ENCODE measurements at regions not wholly inside any gene's neighbourhood (a gene's known extent, or its start where the extent isn't known, plus 50 kb on each side); places are given as distances from the start of the nearest gene placed in this dataset.

- no peak for DNase-seq (ENCODE audit: low spot score)
Observed at GRCh38 chr1:84090447-84091245, 53.4 kb upstream of the PRKACB start.

- no peak for DNase-seq (ENCODE audit: low spot score)
Observed at GRCh38 chr1:84089867-84090266, 54.2 kb upstream of the PRKACB start.

GRCh38 chr1:84089465-84089864, 54.6 kb upstream of the PRKACB start:
- DNase-seq (ENCODE audit: low spot score), result no peak

GRCh38 chr1:84086616-84087015, 57.5 kb upstream of the PRKACB start:
- no peak for DNase-seq (ENCODE audit: low spot score)

- no peak for DNase-seq (ENCODE audit: low spot score)
Observed at GRCh38 chr1:84086189-84086588, 57.9 kb upstream of the PRKACB start.

- DNase-seq (ENCODE audit: low spot score), result no peak
Observed at GRCh38 chr1:84083307-84083706, 60.8 kb upstream of the PRKACB start.

GRCh38 chr1:84078842-84079202, 65.2 kb upstream of the PRKACB start:
- no peak for DNase-seq (ENCODE audit: low spot score)

- DNase-seq (ENCODE audit: low spot score), result peak; percentile 50
Observed at GRCh38 chr1:84078108-84078841, 65.8 kb upstream of the PRKACB start.

GRCh38 chr1:84077476-84078107, 66.5 kb upstream of the PRKACB start:
- peak; percentile 87 for DNase-seq (ENCODE audit: low spot score)

- peak; percentile 35 for DNase-seq (ENCODE audit: low spot score)
Observed at GRCh38 chr1:84073266-84073665, 70.8 kb upstream of the PRKACB start.

- no peak for DNase-seq (ENCODE audit: low spot score)
Observed at GRCh38 chr1:84069236-84069845, 70.4 kb upstream of the TTLL7 start.

GRCh38 chr1:84062496-84062895, 63.6 kb upstream of the TTLL7 start:
- no peak for DNase-seq (ENCODE audit: low spot score)

- no peak for DNase-seq (ENCODE audit: low spot score)
Observed at GRCh38 chr1:84061336-84061735, 62.4 kb upstream of the TTLL7 start.

GRCh38 chr1:84060781-84061180, 61.8 kb upstream of the TTLL7 start:
- DNase-seq (ENCODE audit: low spot score), result no peak

- DNase-seq (ENCODE audit: low spot score), result no peak
Observed at GRCh38 chr1:84048820-84049219, 49.9 kb upstream of the TTLL7 start.

All from hepatic stellate cell (primary cell).